OCI-LY1 (cell line): ENCODE measurements at regions not wholly inside any gene's neighbourhood (a gene's known extent, or its start where the extent isn't known, plus 50 kb on each side); places are given as distances from the start of the nearest gene placed in this dataset.

Experiments
- CTCF ChIP-seq: fragments of 200-600 bp; sonication (generic), shearing (Covaris generic); IDR thresholded peaks from 2 replicates; pipeline ENCODE4 v1.5.1; 2017; ENCODE audit warnings: mild to moderate bottlenecking, antibody characterized with exemption, low read length, moderate library complexity, mixed read lengths
- EZH2 ChIP-seq: fragments of 200-600 bp; sonication (generic), shearing (Covaris generic); IDR thresholded peaks from 2 replicates; pipeline ENCODE4 v1.8.0; 2017; ENCODE audit warnings: borderline replicate concordance, mixed run types, mild to moderate bottlenecking, antibody characterized with exemption, low read length, moderate library complexity, mixed read lengths

- no peak for TF ChIP-seq CTCF
- TF ChIP-seq EZH2, result no peak
Measured at GRCh38 chr7:15131661-15132060, 229.1 kb upstream of the DGKB start.
